Trophoblast cell (in vitro differentiated cells and primary cell): ENCODE measurements at regions not wholly inside any gene's neighbourhood (a gene's known extent, or its start where the extent isn't known, plus 50 kb on each side); places are given as distances from the start of the nearest gene placed in this dataset.

Experiments used
- DNase-seq, 2 donors: peaks; one replicate each; pipeline ENCODE4 v3.0.0-alpha.2; 2016
- H2AFZ ChIP-seq: 2 replicates; pipeline ENCODE4 v1.6.1; 2013; ENCODE audit warnings: low read length, moderate library complexity, mild to moderate bottlenecking; ENCODE audit not compliant: insufficient read depth, poor library complexity
- H2AK5ac ChIP-seq: 2 replicates; pipeline ENCODE4 v1.6.1; 2013; ENCODE audit warnings: mild to moderate bottlenecking, low read length
- H2BK120ac ChIP-seq: 2 replicates; pipeline ENCODE4 v1.6.1; 2013; ENCODE audit warnings: low read length, mild to moderate bottlenecking, moderate library complexity; ENCODE audit not compliant: insufficient read depth, poor library complexity
- H2BK12ac ChIP-seq: 2 replicates; pipeline ENCODE4 v1.6.1; 2013; ENCODE audit warnings: mild to moderate bottlenecking, low read length, moderate library complexity
- H2BK5ac ChIP-seq: 2 replicates; pipeline ENCODE4 v1.6.1; 2013; ENCODE audit warnings: low read length, low read depth, moderate library complexity, mild to moderate bottlenecking; ENCODE audit not compliant: poor library complexity
- H3K14ac ChIP-seq: 2 replicates; pipeline ENCODE4 v1.6.1; 2013; ENCODE audit warnings: mild to moderate bottlenecking, low read length
- H3K18ac ChIP-seq: 2 replicates; pipeline ENCODE4 v1.6.1; 2013; ENCODE audit warnings: mild to moderate bottlenecking, low read length
- H3K23ac ChIP-seq: 2 replicates; pipeline ENCODE4 v1.6.1; 2013; ENCODE audit warnings: low read length
- H3K27ac ChIP-seq: 2 replicates; pipeline ENCODE4 v1.5.1; 2013; ENCODE audit warnings: low read depth, mild to moderate bottlenecking, inconsistent platforms, low read length, moderate library complexity
- H3K27me3 ChIP-seq: 2 replicates; pipeline ENCODE4 v1.6.1; 2013; ENCODE audit warnings: inconsistent platforms, mild to moderate bottlenecking, low read length, moderate library complexity; ENCODE audit not compliant: insufficient read depth
- H3K36me3 ChIP-seq, 2 experiments: 1 replicate in 1 of 2; 2 replicates in 1 of 2; pipeline ENCODE4 v1.6.1; 2013; ENCODE audit warnings: low read length in 2 of 2, mild to moderate bottlenecking in 2 of 2, moderate library complexity in 1 of 2; ENCODE audit not compliant: insufficient read depth in 2 of 2, control insufficient read depth in 1 of 2
- H3K4ac ChIP-seq: 2 replicates; pipeline ENCODE4 v1.6.1; 2013; ENCODE audit warnings: low read depth, mild to moderate bottlenecking, low read length, moderate library complexity
- H3K4me1 ChIP-seq, 2 experiments: 1 replicate in 1 of 2; 2 replicates in 1 of 2; pipeline ENCODE4 v1.6.1; 2013; ENCODE audit warnings: low read length in 2 of 2, mild to moderate bottlenecking in 2 of 2, moderate library complexity in 1 of 2; ENCODE audit not compliant: insufficient read depth in 2 of 2, control insufficient read depth in 1 of 2
- H3K4me2 ChIP-seq: 2 replicates; pipeline ENCODE4 v1.6.1; 2013; ENCODE audit warnings: inconsistent platforms, mild to moderate bottlenecking, low read length, moderate library complexity
- H3K4me3 ChIP-seq: 2 replicates; pipeline ENCODE4 v1.5.1; 2013; ENCODE audit warnings: mild to moderate bottlenecking, low read depth, low read length, inconsistent platforms
- H3K79me1 ChIP-seq: one replicate; pipeline ENCODE4 v1.6.1; 2013; ENCODE audit warnings: low read length
- H3K79me2 ChIP-seq: 2 replicates; pipeline ENCODE4 v1.6.1; 2013; ENCODE audit warnings: low read length, mild to moderate bottlenecking; ENCODE audit not compliant: control insufficient read depth, insufficient read depth, poor library complexity
- H3K9ac ChIP-seq: 2 replicates; pipeline ENCODE4 v1.6.1; 2013; ENCODE audit warnings: mild to moderate bottlenecking, low read length
- H3K9me3 ChIP-seq: 2 replicates; pipeline ENCODE4 v1.6.1; 2013; ENCODE audit warnings: low read depth, mild to moderate bottlenecking, control low read depth, inconsistent platforms, low read length; ENCODE audit not compliant: insufficient read depth
- H4K12ac ChIP-seq: 2 replicates; pipeline ENCODE4 v1.6.1; 2013; ENCODE audit warnings: low read depth, mild to moderate bottlenecking, low read length, moderate library complexity
- H4K8ac ChIP-seq: 2 replicates; pipeline ENCODE4 v1.6.1; 2013; ENCODE audit warnings: low read depth, mild to moderate bottlenecking, low read length, moderate library complexity
- H4K91ac ChIP-seq: one replicate; pipeline ENCODE4 v1.6.1; 2013; ENCODE audit warnings: low read depth, mild to moderate bottlenecking, low read length, moderate library complexity
- WGBS: extraction: QIAGEN DNeasy Blood & Tissue Kit; methylation state at CpG from one replicate; pipeline ENCODE4 v1.1.7; 2013; ENCODE audit warnings: missing lambda C conversion rate; ENCODE audit not compliant: insufficient read length, insufficient coverage; ENCODE audit errors: extremely low coverage; 5-methylcytosine and 5-hydroxymethylcytosine counted together

DNA sequence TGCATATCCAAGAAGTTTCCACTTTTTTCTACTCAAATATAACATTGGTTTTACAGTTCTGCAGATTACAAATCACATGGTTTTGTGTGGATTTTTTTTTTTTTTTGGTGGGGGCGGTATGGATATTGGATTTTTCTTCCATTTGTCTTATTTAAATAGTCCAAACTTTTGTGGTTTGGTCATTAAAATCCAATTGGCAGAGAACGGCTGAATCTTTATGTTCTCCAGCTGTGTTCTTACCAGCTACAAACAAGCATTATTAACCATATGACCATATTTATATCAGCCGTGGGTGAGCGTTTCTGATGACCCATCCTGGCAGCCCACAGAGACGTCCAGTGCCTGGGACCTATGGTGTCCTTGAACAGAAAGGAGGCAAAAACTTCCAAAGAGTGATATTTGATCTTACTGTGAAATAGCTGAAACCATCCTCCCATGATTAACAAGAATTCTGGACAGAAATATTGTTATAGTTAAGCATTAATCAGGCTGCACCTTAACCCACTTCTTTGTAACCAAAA is 200.4 kb downstream of the LYPLAL1 start:
- H3K4me3 ChIP-seq: no peak overlapping the region
- no peak overlapping the region for H3K18ac ChIP-seq
- no peak overlapping the region for H3K9ac ChIP-seq
- no CpG with 5 or more reads among the region's 5 CpGs for WGBS
- no peak for DNase-seq
- H3K14ac ChIP-seq: no peak overlapping the region
- H2AK5ac ChIP-seq: no peak overlapping the region
- no peak overlapping the region for H3K4ac ChIP-seq
- H3K9me3 ChIP-seq: no peaks in the 10 kb centered on the region
- no peaks in the 10 kb centered on the region for H3K27me3 ChIP-seq
- no peak overlapping the region for H2AFZ ChIP-seq
- no peak overlapping the region for H2BK5ac ChIP-seq
- no peaks in the 10 kb centered on the region for H3K4me1 ChIP-seq
- H3K79me2 ChIP-seq: no peaks in the 10 kb centered on the region
- no peaks in the 10 kb centered on the region for H3K36me3 ChIP-seq
- no peak overlapping the region for H3K23ac ChIP-seq
- H2BK120ac ChIP-seq: no peak overlapping the region
- no peak overlapping the region for H2BK12ac ChIP-seq
- no peaks in the 10 kb centered on the region for H3K79me1 ChIP-seq
- no peak overlapping the region for H4K12ac ChIP-seq
- H4K8ac ChIP-seq: no peak overlapping the region
- H3K4me2 ChIP-seq: no peak overlapping the region
- no peak overlapping the region for H4K91ac ChIP-seq
- H3K27ac ChIP-seq: no peak overlapping the region

DNA sequence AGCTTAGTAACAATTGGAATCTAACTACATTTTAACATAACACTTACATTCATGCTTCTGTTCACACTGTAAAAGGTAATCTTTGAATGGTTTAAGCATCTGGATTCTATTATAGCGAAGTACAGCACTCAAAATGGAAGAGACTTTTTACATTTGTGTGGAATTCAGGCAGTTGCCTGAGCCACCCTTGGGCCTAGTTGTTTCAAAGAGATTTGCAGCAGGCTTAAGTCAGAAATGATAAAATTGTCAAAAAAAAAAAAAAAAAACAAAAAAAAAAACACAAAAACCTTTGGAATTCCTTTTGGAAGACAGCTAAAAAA is 199.9 kb downstream of the LYPLAL1 start:
- no peak for DNase-seq
- Histone ChIP-seq H4K91ac (no peak overlapping the region), H2AFZ (no peak overlapping the region), H3K27ac (no peak overlapping the region), H3K4me3 (no peak overlapping the region), H2BK12ac (no peak overlapping the region), H3K4me2 (no peak overlapping the region), H2AK5ac (no peak overlapping the region), H3K23ac (no peak overlapping the region), H3K4me1 (no peaks in the 10 kb centered on the region), H3K4ac (no peak overlapping the region), H3K14ac (no peak overlapping the region), H3K79me1 (no peaks in the 10 kb centered on the region), H3K36me3 (no peaks in the 10 kb centered on the region), H3K9me3 (no peaks in the 10 kb centered on the region), H4K12ac (no peak overlapping the region), H2BK120ac (no peak overlapping the region), H3K18ac (no peak overlapping the region), H4K8ac (no peak overlapping the region), H3K27me3 (no peaks in the 10 kb centered on the region), H2BK5ac (no peak overlapping the region), H3K79me2 (no peaks in the 10 kb centered on the region), H3K9ac (no peak overlapping the region)
- WGBS: no CpG with 5 or more reads among the region's 1 CpG

DNA sequence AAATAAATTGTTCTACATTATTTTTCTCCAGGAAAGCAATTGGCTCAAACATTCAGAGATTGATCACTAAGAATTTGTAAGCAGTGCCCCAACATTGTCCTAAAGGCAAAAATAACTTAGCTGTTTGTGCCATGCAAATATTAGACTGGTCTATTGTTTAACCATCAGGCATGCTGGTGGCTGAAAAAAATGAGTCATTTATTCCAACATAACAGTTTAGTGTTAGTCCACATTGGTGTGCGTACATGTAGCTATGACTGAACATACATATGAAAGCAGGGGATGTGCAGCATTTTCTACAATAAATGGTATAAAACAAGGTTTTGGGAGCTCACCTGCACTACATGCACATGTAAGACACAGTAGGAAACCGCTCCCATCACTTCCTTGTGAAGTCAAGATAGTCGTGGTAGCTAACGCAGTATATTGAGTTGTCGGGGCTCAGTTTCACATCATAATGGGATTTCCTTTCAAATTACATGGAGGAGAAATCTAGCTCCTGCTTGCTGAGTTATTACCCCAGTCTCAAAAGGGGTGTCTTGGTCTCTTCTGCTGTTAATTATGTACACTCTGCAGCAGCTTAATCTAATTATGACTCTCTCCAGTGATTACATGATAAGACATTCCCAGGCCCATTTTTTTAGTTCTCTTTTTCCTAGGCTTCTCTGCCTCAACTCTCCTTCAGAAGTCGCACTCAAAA is 199.4 kb downstream of the LYPLAL1 start:
- no peak overlapping the region for H3K18ac ChIP-seq
- no peaks in the 10 kb centered on the region for H3K9me3 ChIP-seq
- H3K27me3 ChIP-seq: no peaks in the 10 kb centered on the region
- no peaks in the 10 kb centered on the region for H3K4me1 ChIP-seq
- no peak overlapping the region for H3K4ac ChIP-seq
- no peaks in the 10 kb centered on the region for H3K79me2 ChIP-seq
- H4K91ac ChIP-seq: no peak overlapping the region
- peak; percentile 6 to 68 for DNase-seq
- H2BK5ac ChIP-seq: no peak overlapping the region
- no peak overlapping the region for H3K4me2 ChIP-seq
- no peak overlapping the region for H3K9ac ChIP-seq
- H3K27ac ChIP-seq: no peak overlapping the region
- H3K36me3 ChIP-seq: no peaks in the 10 kb centered on the region
- H2BK12ac ChIP-seq: no peak overlapping the region
- H4K8ac ChIP-seq: no peak overlapping the region
- no CpG with 5 or more reads among the region's 6 CpGs for WGBS
- no peak overlapping the region for H2AFZ ChIP-seq
- no peak overlapping the region for H3K23ac ChIP-seq
- H4K12ac ChIP-seq: no peak overlapping the region
- H2BK120ac ChIP-seq: no peak overlapping the region
- no peak overlapping the region for H3K14ac ChIP-seq
- no peak overlapping the region for H2AK5ac ChIP-seq
- no peaks in the 10 kb centered on the region for H3K79me1 ChIP-seq
- H3K4me3 ChIP-seq: no peak overlapping the region

DNA sequence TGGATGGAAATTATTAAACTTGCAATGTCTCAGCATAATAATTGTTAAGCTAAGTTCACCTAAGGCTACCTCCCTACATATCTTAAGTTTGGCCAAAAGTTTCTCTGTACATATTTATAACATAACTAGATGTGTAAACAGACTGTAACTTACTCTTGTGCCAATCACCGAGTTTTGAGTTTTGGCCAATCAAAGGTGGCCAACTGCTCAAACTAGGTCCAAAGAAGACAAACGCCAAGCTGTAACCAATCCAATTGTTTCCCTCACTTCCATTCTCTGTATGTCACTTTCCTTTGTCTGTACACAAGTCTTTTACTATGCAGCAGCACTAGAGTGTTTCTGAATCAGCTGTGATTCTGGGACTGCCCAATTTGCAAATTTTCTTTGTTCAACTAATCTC is 197.8 kb downstream of the LYPLAL1 start:
- Histone ChIP-seq H2BK5ac (no peak overlapping the region), H4K12ac (no peak overlapping the region)
- no CpG with 5 or more reads among the region's 2 CpGs for WGBS

More for the DNA sequence above, 197.8 kb downstream of the LYPLAL1 start:
- Histone ChIP-seq H3K14ac (no peak overlapping the region), H3K9me3 (no peaks in the 10 kb centered on the region), H3K18ac (no peak overlapping the region), H2AFZ (no peak overlapping the region), H4K91ac (no peak overlapping the region), H3K23ac (no peak overlapping the region), H3K27ac (no peak overlapping the region), H2AK5ac (no peak overlapping the region), H3K36me3 (no peaks in the 10 kb centered on the region), H2BK12ac (no peak overlapping the region), H3K4me1 (no peaks in the 10 kb centered on the region), H3K9ac (no peak overlapping the region), H3K27me3 (no peaks in the 10 kb centered on the region), H3K4me2 (no peak overlapping the region), H3K79me1 (no peaks in the 10 kb centered on the region), H3K4me3 (no peak overlapping the region), H3K79me2 (no peaks in the 10 kb centered on the region), H2BK120ac (no peak overlapping the region), H3K4ac (no peak overlapping the region), H4K8ac (no peak overlapping the region)
- DNase-seq: no peak
